ENCODE measurements at regions not wholly inside any gene's neighbourhood (a gene's known extent, or its start where the extent isn't known, plus 50 kb on each side); places are given as distances from the start of the nearest gene placed in this dataset.

DNA sequence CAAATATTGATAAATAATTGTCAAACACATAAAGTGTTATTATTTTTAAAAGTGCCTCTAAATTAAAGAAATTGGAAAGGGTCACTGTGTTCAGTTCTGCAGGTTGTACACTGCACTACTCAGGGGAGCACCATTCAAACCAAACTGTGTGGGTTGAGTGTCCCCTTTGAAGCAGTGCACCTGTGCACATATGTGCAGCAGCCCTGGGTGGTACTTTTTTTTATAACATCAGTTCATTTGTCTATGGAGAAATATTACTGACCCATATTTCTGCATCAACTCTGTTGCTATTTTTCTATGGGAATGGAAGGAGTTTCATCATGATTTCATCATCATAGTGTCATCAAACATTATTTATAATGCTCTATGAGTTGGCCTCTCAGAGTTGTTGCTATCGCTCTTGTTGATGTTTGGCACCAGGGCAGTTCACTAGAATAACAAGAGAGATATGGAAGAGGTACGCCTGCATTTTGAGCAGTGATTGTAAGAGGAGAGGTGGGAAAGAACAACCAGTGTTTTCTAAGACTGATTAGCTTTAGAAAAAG lies 457.6 kb downstream of the TFAP2A start:
- DNase-seq (ENCODE audit: low read depth in 4 of 4, low spot score in 2 of 4) = no peak

GRCh38 chr6:9948678-9949077 lies 466.2 kb downstream of the TFAP2A start:
- no peak for DNase-seq (ENCODE audit: low read depth in 4 of 4, low spot score in 2 of 4)

DNA sequence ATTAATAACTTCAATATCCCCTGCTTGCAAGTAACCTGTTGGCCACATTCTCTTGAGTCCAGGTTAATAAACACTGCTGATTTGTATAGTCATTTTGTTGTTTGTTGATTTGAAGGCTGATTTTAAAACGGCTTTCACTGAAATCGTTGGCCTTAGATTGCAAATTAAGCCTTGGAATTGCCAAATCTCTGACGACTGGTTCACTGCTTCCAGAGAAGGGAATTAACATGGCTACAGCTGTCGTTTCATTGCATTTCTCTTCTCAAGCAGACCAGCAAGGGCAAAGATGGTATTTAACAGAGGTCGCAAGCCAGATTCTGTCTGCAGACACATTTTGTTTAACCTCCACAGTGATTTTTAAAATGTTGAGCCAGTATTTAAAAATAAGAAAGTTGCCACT lies 470.9 kb downstream of the TFAP2A start:
- DNase-seq (ENCODE audit: low read depth in 4 of 4, low spot score in 2 of 4) = no peak

DNA sequence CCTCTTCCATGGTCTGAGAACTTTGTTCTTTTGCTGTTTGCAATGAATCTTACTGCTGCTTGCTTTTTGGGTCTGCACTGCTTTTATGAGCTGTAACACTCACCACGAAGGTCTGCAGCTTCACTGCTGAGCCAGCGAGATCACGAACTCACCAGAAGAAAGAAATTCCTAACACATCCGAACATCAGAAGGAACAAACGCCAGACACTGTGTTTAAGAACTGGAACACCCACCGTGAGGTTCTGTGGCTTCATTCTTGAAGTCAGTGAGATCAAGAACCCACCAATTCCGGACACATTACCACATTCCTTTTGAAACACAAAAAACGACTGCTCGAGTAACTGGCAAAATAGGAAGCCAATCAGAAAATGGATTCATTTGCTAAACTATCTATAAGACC lies 471.8 kb downstream of the TFAP2A start:
- no peak for DNase-seq (ENCODE audit: low read depth in 4 of 4, low spot score in 2 of 4)

DNA sequence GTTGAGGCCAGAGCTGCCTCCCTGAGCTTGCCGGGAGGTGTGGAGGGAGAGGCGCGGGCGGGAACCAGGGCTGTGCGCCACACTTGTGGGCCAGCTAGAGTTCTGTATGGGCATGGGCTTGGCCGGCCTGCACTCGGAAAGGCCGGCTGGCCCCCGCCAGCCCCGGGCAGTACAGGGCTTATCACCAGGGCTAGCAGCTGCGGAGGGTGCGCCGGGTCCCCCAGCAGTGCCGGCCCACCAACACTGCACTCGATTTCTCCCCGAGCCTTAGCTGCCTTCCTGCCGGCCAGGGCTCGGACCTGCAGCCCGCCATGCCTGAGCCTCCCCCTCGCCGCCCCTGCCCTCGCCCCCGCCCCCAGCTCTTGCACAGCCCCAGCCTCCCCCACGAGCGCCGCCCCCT lies 472.7 kb downstream of the TFAP2A start:
- no peak for DNase-seq (ENCODE audit: low read depth in 4 of 4, low spot score in 2 of 4)

DNA sequence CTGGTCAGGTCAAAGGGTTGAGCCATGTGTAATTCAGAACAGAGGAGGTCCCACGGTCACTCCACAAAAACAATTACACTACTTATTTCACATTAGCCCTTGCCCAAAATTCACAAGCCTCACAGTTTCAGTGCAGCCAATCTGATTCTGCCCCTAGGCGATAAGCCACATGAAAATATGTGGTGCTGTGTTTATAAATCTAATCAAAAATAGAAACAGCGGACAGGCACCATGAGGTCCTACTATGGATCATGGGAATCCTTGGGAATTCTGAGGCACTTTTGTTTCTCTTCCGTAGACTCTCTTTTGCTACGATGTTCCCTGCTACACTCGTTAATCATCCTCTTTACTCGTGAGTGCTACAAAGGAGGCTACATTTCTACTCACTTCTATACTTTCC lies 476.1 kb downstream of the TFAP2A start:
- DNase-seq (ENCODE audit: low read depth in 4 of 4, low spot score in 2 of 4) = no peak

DNA sequence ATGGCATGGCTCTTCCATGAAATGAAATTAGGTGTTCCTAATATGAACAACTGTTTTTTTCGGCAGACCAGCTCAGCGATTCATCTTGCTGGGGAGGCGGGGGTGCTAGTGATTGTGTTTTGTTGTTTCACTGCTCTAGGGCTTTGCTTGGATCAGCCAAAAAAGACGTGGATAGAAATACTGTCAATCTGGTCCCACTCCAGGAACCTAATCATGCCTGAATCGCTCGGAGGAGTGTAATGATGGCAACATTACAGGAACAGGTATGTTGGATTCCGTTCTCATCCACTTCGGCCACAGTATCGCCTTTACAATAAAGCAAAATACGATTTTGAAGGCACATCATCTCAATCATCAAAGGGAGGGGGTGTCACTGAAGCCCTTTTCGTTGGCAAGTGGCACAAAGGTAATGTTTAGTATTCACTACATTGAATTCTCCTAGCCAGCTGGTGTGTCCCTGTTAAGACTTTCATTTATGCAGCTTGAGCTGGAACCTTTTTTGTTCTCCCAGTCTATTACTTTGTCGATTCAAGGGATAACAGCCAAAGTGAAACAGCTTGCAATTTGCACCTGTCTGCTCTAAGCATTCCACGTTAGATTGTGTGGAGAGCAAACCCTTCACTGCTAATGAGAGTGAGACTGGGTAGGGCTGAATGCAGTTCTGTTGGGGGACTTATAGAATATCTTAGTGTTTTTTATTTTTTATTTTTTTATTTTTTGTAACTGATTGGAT lies 477.7 kb downstream of the TFAP2A start:
- DNase-seq (ENCODE audit: low read depth in 4 of 4, low spot score in 2 of 4) = no peak

- DNase-seq (ENCODE audit: low read depth in 4 of 4, low spot score in 2 of 4) = no peak
These were observed 478.3 kb downstream of the TFAP2A start for GRCh38 chr6:9936551-9936950.

DNA sequence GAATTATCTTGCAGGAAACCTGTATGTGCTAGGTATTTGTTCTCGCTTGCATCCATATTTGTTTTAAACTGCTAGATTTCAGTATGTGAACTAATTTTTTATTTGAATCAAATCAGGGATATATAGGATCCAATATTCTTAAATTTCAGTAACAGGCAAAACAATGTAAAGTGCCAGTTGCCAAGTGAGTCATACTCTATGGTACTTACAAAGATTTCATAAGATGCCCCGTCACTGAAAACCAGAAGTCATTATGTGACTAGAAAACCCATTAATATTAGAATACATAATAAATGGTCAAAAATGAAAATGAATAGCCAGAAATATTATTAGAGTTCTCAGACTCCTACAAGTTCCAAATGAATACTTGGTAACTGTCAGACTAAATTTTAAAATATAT lies 481.2 kb downstream of the TFAP2A start:
- DNase-seq (ENCODE audit: low read depth in 4 of 4, low spot score in 2 of 4) = no peak

DNA sequence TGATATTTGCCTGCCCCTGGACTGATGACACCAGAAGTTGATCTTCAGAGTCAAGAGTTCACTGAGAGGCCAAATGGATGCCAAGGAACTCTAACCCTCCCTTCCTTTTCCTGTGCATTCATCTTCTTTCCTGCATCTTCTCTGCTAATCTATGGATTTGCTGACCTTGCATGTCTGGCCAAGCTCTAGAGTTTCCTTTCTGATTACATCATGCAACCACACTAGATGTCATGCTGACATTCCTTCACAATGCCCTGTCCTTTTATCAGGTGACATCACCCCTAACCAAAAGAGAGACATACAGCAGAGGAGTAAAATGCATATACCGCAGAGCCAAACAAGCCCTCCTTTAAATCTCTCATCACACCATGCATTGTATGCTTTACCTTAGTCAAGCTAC lies 487.6 kb downstream of the TFAP2A start:
- no peak for DNase-seq (ENCODE audit: low read depth in 4 of 4, low spot score in 2 of 4)

GRCh38 chr6:9924971-9925370 lies 489.9 kb downstream of the TFAP2A start:
- DNase-seq (ENCODE audit: low read depth in 4 of 4, low spot score in 2 of 4) = no peak

GRCh38 chr6:9921366-9921765 lies 493.5 kb downstream of the TFAP2A start:
- DNase-seq (ENCODE audit: low read depth in 4 of 4, low spot score in 2 of 4) = no peak

DNA sequence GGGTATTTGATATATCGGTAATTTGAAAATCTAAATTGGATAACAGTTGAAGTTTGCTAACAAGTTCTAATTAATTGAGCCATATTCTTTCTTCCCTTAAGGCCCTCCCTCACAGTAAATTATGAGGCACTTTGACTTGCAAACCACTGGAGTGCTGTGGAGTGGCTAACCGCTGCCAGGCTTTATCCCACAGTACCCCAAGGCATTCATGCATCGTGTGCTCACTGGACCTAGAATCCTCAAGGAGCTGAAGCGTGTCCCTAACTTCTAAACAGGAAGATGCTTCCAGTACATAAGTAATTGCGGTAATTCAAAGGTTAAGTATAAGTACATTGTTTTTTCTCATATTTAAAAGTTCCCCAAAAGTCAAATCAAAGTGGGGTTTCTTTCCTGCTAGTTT lies 499.9 kb downstream of the TFAP2A start:
- no peak for DNase-seq (ENCODE audit: low read depth in 4 of 4, low spot score in 2 of 4)

DNA sequence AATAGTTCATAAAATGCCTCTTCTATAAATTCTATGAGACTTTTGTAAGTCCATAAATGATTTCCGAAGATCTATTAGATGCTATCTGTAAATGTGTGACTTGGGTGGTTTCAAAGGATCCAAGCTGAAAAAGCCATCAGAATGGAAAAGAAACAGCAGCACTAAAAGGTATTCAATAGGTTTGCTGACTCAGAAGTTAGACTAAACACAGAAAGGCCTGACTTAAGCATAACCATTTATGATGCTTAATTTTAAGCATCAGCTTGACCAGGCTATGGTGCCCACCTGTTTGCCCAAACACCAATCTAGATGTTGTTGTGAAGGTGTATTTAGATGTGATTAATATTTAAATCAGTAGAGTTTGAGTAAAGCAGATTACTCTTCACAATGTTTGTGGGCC lies 513.5 kb downstream of the TFAP2A start:
- no peak for DNase-seq (ENCODE audit: low read depth in 4 of 4, low spot score in 2 of 4)

DNA sequence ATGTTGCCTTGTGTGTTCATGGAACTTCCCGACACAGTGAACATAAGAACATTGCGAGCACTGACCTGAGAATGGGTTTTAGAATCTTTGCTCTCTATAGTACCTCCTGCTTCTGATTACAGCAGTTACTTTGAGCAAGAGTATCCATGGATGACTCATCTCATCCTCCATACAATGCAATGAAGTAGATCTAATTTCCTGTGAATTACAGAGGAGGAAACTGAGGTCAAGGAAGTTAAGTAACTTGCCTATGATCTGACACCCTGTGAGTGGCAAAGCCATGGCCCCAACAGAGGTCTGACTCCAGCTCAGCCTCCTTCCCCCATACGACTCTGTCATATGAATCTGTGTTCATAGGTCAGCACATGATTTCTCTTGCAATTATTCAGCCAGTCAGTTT lies 518.1 kb downstream of the TFAP2A start:
- no peak for DNase-seq (ENCODE audit: low read depth in 4 of 4, low spot score in 2 of 4)

DNA sequence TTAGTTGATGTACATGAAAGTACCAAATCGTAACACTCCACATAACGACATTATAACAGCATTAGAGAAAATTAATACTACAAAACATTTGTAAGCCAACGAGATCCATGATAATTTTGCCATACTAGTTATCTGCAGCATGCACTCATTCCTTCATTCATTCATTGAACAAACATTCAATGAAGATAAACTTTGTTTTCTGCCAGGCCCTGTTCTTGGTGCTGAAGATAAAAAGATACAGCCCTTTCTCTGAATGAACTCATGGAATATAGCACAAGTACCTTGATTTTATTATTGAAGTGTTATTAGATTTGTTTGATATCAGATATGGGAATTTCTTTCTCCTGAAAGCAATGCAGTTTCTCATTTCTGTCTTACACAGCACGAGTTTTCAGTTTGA lies 524.0 kb downstream of the TFAP2A start:
- no peak for DNase-seq (ENCODE audit: low read depth in 4 of 4, low spot score in 2 of 4)

DNA sequence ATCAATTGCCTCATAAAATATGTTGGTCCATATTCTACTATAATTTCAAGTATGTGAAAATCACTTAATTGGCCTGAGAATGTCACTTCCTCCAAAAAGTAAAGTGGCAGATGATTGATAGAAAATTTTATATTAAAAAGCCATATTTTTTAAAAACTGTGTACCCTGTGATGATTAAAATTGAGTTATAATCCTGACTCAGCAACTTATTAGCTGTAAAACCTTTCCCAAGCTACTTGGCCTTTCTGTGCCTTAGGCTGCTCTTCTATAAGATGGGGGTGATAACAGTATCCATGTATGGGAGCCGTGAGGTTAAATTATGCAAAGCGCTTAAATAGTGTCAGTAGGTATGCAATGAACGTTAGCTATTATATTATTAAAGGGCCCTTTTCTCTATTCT lies 524.4 kb downstream of the TFAP2A start:
- no peak for DNase-seq (ENCODE audit: low read depth in 4 of 4, low spot score in 2 of 4)

- DNase-seq (ENCODE audit: low read depth in 4 of 4, low spot score in 2 of 4) = no peak
These were observed 536.3 kb downstream of the TFAP2A start for GRCh38 chr6:9878535-9878934.

GRCh38 chr6:9875605-9876353 lies 539.1 kb downstream of the TFAP2A start:
- DNase-seq (ENCODE audit: low read depth in 4 of 4, low spot score in 2 of 4) = no peak

GRCh38 chr6:9862603-9863167 lies 552.2 kb downstream of the TFAP2A start:
- no peak for DNase-seq (ENCODE audit: low read depth in 4 of 4, low spot score in 2 of 4)

GRCh38 chr6:9851541-9852380 lies 563.1 kb downstream of the TFAP2A start:
- DNase-seq (ENCODE audit: low read depth in 4 of 4, low spot score in 2 of 4) = no peak
